SK-N-MC (cell line): ENCODE measurements at regions not wholly inside any gene's neighbourhood (a gene's known extent, or its start where the extent isn't known, plus 50 kb on each side); places are given as distances from the start of the nearest gene placed in this dataset.

Source experiments
- EZH2 ChIP-seq: fragments of 200-600 bp; sonication (generic); IDR thresholded peaks from one replicate; pipeline ENCODE4 v1.6.1; 2017; ENCODE audit warnings: antibody characterized with exemption
- FOXP2 ChIP-seq: optimal IDR thresholded peaks from 2 replicates; pipeline ENCODE3; 2011; ENCODE audit warnings: mild to moderate bottlenecking, moderate library complexity; ENCODE audit not compliant: insufficient read depth; ENCODE audit errors: extremely low read length, control extremely low read depth
- POLR2AphosphoS5 ChIP-seq: IDR thresholded peaks from 2 replicates; pipeline ENCODE4 v1.6.1; 2012; ENCODE audit warnings: mild to moderate bottlenecking, low read depth, low read length, borderline replicate concordance

DNA sequence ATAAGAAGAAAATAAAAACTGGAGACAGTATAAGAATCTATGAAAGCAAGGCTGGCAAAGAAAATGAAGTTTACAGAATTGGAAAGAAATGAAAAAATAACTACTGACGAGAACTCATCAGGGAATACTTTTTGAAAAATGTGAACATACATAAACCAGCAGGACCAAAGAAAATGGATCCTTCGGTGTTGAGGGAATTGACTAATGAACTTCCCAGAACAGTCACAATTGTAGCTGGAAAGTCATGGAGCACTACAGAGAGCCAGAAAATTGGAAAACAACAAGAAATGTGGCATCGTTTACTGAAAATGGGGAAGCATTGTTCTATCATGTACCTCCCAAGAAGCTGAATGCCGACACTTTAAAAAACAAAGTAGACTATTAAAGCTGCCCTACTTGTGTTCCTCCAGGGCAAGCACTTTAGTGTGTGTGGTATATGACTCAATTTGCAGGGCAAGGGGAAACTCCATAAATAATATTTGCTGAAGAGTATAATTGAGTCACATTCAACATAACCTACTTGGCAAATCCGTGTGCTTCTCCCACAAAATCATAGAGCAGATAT, 1221.6 kb upstream of the NRXN1 start:
- TF ChIP-seq EZH2, result no peak
- TF ChIP-seq POLR2AphosphoS5, result no peak
- no peak for TF ChIP-seq FOXP2
